IMR-90 (cell line): ENCODE measurements at regions not wholly inside any gene's neighbourhood (a gene's known extent, or its start where the extent isn't known, plus 50 kb on each side); places are given as distances from the start of the nearest gene placed in this dataset.

Experiments
- ATAC-seq: fragments of 200-7000 bp; cut with Tn5 transposase; 2 replicates; pipeline ENCODE4 v1.9.1; 2020; ENCODE audit warnings: low read depth, mild to moderate bottlenecking, moderate library complexity
- BruUV-seq: library from RNA; stranded (reverse); fragments of 400-500 nt; replicated peaks from 2 replicates; lab custom pipeline; 2021; lab: Mats Ljungman, UMichigan
- CTCF ChIA-PET: fragments of 300-600 bp; formaldehyde crosslinking; extraction: SDS; loops from one replicate; lab custom pipeline; 2021; ENCODE audit warnings: antibody characterized with exemption; lab: Yijun Ruan, JAX
- POLR2A ChIA-PET: fragments of 300-600 bp; sonication (Branson Sonifier 250); formaldehyde crosslinking; loops from one replicate; lab custom pipeline; 2022; ENCODE audit warnings: antibody characterized with exemption; ENCODE audit not compliant: unreplicated experiment; lab: Charles Lee
- DNase-seq: peaks from one replicate; pipeline ENCODE4 v3.0.0; 2013
- H2AFZ ChIP-seq: replicated peaks from 2 replicates; pipeline ENCODE3; 2013; ENCODE audit warnings: low read length, mild to moderate bottlenecking; ENCODE audit not compliant: poor library complexity
- H2AK5ac ChIP-seq: 2 replicates; pipeline ENCODE4 v1.6.1; 2013; ENCODE audit warnings: low read depth, low read length, inconsistent platforms
- H2AK9ac ChIP-seq: replicated peaks from 2 replicates; pipeline ENCODE3; 2013; ENCODE audit warnings: mild to moderate bottlenecking, low read depth, low read length, moderate library complexity; ENCODE audit not compliant: poor library complexity
- H2BK120ac ChIP-seq: 2 replicates; pipeline ENCODE4 v1.6.1; 2013; ENCODE audit warnings: low read depth, low read length, inconsistent platforms
- H2BK15ac ChIP-seq: 3 replicates; pipeline ENCODE4 v1.6.1; 2013; ENCODE audit warnings: low read depth, low read length, inconsistent platforms
- H2BK20ac ChIP-seq: 2 replicates; pipeline ENCODE4 v1.6.1; 2013; ENCODE audit warnings: low read depth, mild to moderate bottlenecking, inconsistent platforms, low read length, moderate library complexity
- H2BK5ac ChIP-seq: 2 replicates; pipeline ENCODE4 v1.6.1; 2013; ENCODE audit warnings: mild to moderate bottlenecking, low read depth, low read length, inconsistent platforms; ENCODE audit not compliant: poor library complexity, severe bottlenecking
- H3K14ac ChIP-seq: replicated peaks from 2 replicates; pipeline ENCODE4 v1.6.1; 2013; ENCODE audit warnings: low read depth, low read length, inconsistent platforms
- H3K18ac ChIP-seq: 2 replicates; pipeline ENCODE4 v1.6.1; 2013; ENCODE audit warnings: low read depth, low read length, control low read depth
- H3K23ac ChIP-seq: 2 replicates; pipeline ENCODE4 v1.6.1; 2013; ENCODE audit warnings: low read depth, low read length, inconsistent platforms
- H3K27ac ChIP-seq: 2 replicates; pipeline ENCODE4 v1.5.1; 2013; ENCODE audit warnings: mild to moderate bottlenecking, control low read depth, low read length; ENCODE audit not compliant: insufficient read depth
- H3K27me3 ChIP-seq: 2 replicates; pipeline ENCODE4 v1.6.1; 2013; ENCODE audit warnings: low read length; ENCODE audit not compliant: control insufficient read depth, insufficient read depth
- H3K36me3 ChIP-seq: 2 replicates; pipeline ENCODE4 v1.6.1; 2013; ENCODE audit warnings: low read length, mixed read lengths; ENCODE audit not compliant: control insufficient read depth, insufficient read depth
- H3K4ac ChIP-seq: 2 replicates; pipeline ENCODE4 v1.6.1; 2013; ENCODE audit warnings: low read depth, low read length, inconsistent platforms
- H3K4me1 ChIP-seq: 2 replicates; pipeline ENCODE4 v1.6.1; 2013; ENCODE audit warnings: low read length, mixed read lengths; ENCODE audit not compliant: control insufficient read depth, insufficient read depth
- H3K4me2 ChIP-seq: 2 replicates; pipeline ENCODE4 v1.6.1; 2013; ENCODE audit warnings: low read depth, mild to moderate bottlenecking, control low read depth, low read length, moderate library complexity
- H3K4me3 ChIP-seq: 2 replicates; pipeline ENCODE4 v1.5.1; 2013; ENCODE audit warnings: low read depth, mild to moderate bottlenecking, control low read depth, low read length, moderate library complexity; ENCODE audit not compliant: insufficient read depth
- H3K56ac ChIP-seq: 2 replicates; pipeline ENCODE4 v1.6.1; 2013; ENCODE audit warnings: low read length, inconsistent platforms; ENCODE audit not compliant: insufficient read depth; ENCODE audit errors: extremely low read depth
- H3K79me1 ChIP-seq, 2 experiments: 2 replicates each; pipeline ENCODE4 v1.6.1; 2013; ENCODE audit warnings: low read length in 2 of 2, inconsistent platforms in 1 of 2, low read depth in 1 of 2
- H3K9ac ChIP-seq: 2 replicates; pipeline ENCODE4 v1.6.1; 2013; ENCODE audit warnings: low read depth, low read length, control low read depth
- H3K9me1 ChIP-seq: 2 replicates; pipeline ENCODE4 v1.6.1; 2013; ENCODE audit warnings: low read length, inconsistent platforms; ENCODE audit not compliant: insufficient read depth
- H3K9me3 ChIP-seq: 2 replicates; pipeline ENCODE4 v1.6.1; 2013; ENCODE audit warnings: low read length; ENCODE audit not compliant: control insufficient read depth, insufficient read depth
- H4K20me1 ChIP-seq: 2 replicates; pipeline ENCODE4 v1.6.1; 2013; ENCODE audit warnings: low read length, inconsistent platforms; ENCODE audit not compliant: insufficient read depth
- H4K5ac ChIP-seq: 2 replicates; pipeline ENCODE4 v1.6.1; 2013; ENCODE audit warnings: mild to moderate bottlenecking, low read depth, low read length, control low read depth
- H4K8ac ChIP-seq, 2 experiments: 2 replicates each; pipeline ENCODE4 v1.6.1; 2013; ENCODE audit warnings: low read depth in 2 of 2, low read length in 2 of 2, control low read depth in 1 of 2, inconsistent platforms in 1 of 2
- H4K91ac ChIP-seq: 2 replicates; pipeline ENCODE4 v1.6.1; 2013; ENCODE audit warnings: low read depth, low read length, inconsistent platforms; ENCODE audit not compliant: insufficient read depth
- dilution Hi-C: fragments of 300-500 bp; cut with HindIII; formaldehyde crosslinking; loops from one replicate; pipeline ENCODE4 v1.14.3; 2018; ENCODE audit warnings: low sequenced_read_pairs; ENCODE audit not compliant: unreplicated experiment
- in situ Hi-C: fragments of 300-500 bp; cut with MboI; formaldehyde crosslinking; loops from 3 replicates; pipeline ENCODE4 v1.14.3; 2019; ENCODE audit warnings: low sequenced_read_pairs, inconsistent platforms, mixed read lengths
- intact Hi-C: fragments of 100-400 bp; cut with micrococcal nuclease; formaldehyde crosslinking; loops from 2 replicates; pipeline ENCODE4 v1.10.0; 2022
- TF ChIP-seq, protein P1 (sequence below): conservative IDR thresholded peaks from 2 replicates; pipeline ENCODE4 v1.5.1; 2012; ENCODE audit warnings: mild to moderate bottlenecking, low read depth, low read length, improper control_type of control experiment

DNA sequence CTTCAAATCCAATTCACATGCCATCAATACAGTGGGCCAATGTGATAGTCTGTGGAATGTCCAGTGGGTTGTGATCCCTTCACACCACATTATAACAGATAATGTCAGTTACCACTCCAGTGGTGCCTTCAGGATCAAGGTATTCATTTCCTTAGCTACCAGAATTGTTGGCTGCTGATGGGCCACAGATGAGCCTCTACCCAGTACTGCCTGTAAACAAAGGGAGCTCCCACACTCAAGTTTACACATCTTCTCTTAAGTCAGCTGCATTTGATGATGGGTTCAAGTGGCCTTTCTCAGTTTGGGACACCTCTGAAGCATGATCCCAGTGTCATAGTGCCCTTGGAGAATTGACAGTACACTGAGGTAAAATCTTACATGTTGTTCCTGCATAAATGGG, 477.0 kb upstream of the CD180 start:
- Histone ChIP-seq H2AK5ac (no peak overlapping the region), H3K14ac (no peak overlapping the region), H3K18ac (no peak overlapping the region), H3K4ac (no peak overlapping the region), H3K27ac (no peak overlapping the region), H2AFZ (no peak overlapping the region), H2AK9ac (no peak overlapping the region), H4K20me1 (no peaks in the 10 kb centered on the region), H2BK20ac (no peak overlapping the region), H3K4me2 (no peak overlapping the region), H3K9me3 (no peaks in the 10 kb centered on the region), H3K4me3 (no peak overlapping the region), H4K8ac (no peak overlapping the region), H4K91ac (no peak overlapping the region), H3K79me1 (no peaks in the 10 kb centered on the region), H4K5ac (no peak overlapping the region), H2BK5ac (no peak overlapping the region), H3K4me1 (no peaks in the 10 kb centered on the region), H3K9ac (no peak overlapping the region), H2BK15ac (no peak overlapping the region), H3K36me3 (no peaks in the 10 kb centered on the region), H3K9me1 (no peaks in the 10 kb centered on the region), H2BK120ac (no peak overlapping the region), H3K56ac (no peak overlapping the region), H3K23ac (no peak overlapping the region), H3K27me3 (no peaks in the 10 kb centered on the region)
- TF ChIP-seq, protein P1, sequence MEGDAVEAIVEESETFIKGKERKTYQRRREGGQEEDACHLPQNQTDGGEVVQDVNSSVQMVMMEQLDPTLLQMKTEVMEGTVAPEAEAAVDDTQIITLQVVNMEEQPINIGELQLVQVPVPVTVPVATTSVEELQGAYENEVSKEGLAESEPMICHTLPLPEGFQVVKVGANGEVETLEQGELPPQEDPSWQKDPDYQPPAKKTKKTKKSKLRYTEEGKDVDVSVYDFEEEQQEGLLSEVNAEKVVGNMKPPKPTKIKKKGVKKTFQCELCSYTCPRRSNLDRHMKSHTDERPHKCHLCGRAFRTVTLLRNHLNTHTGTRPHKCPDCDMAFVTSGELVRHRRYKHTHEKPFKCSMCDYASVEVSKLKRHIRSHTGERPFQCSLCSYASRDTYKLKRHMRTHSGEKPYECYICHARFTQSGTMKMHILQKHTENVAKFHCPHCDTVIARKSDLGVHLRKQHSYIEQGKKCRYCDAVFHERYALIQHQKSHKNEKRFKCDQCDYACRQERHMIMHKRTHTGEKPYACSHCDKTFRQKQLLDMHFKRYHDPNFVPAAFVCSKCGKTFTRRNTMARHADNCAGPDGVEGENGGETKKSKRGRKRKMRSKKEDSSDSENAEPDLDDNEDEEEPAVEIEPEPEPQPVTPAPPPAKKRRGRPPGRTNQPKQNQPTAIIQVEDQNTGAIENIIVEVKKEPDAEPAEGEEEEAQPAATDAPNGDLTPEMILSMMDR: no peak
- in situ Hi-C loops (no loop called here), intact Hi-C loops (no loop called here), dilution Hi-C loops (no loop called here)
- POLR2A ChIA-PET: no interaction called here
- ATAC-seq: no peak
- no TSS peak for BruUV-seq
- no peak for DNase-seq
- CTCF ChIA-PET: no interaction called here
